B cell (primary cell): ENCODE measurements at regions not wholly inside any gene's neighbourhood (a gene's known extent, or its start where the extent isn't known, plus 50 kb on each side); places are given as distances from the start of the nearest gene placed in this dataset.

Source experiments
- ATAC-seq: fragments of 200-7000 bp; cut with Tn5 transposase; one replicate; pipeline ENCODE4 v1.10.0; 2021; ENCODE audit warnings: low read depth, mild to moderate bottlenecking, moderate number of reproducible peaks, moderate library complexity
- CTCF ChIA-PET: fragments of 350-600 bp; sonication (Branson Sonifier 250); formaldehyde crosslinking; loops from one replicate; lab custom pipeline; 2021; ENCODE audit warnings: antibody characterized with exemption, inconsistent platforms; lab: Charles Lee
- POLR2A ChIA-PET: fragments of 350-600 bp; sonication (Branson Sonifier 250); formaldehyde crosslinking; loops from one replicate; lab custom pipeline; 2021; ENCODE audit warnings: antibody characterized with exemption; lab: Charles Lee
- DNase-seq: peaks from one replicate; pipeline ENCODE4 v3.0.0; 2013
- H2AFZ ChIP-seq: 2 replicates; pipeline ENCODE4 v1.6.1; 2012; ENCODE audit warnings: mild to moderate bottlenecking, low read depth, low read length; ENCODE audit not compliant: insufficient read depth, poor library complexity, severe bottlenecking
- H3K27ac ChIP-seq, 2 donors: 1 replicate in 1 of 2; 2 replicates in 1 of 2; pipeline ENCODE4 v1.5.1; 2012 to 2013; ENCODE audit warnings: low read length in 2 of 2, mild to moderate bottlenecking in 2 of 2, moderate library complexity in 1 of 2
- H3K27me3 ChIP-seq, 4 experiments: fragments of 200-600 bp in 1 of 4; sonication (generic) in 1 of 4; replicated peaks in 1 of 4; 1 replicate in 2 of 4; 2 replicates in 2 of 4; pipeline versions ENCODE4 v1.6.1 to v1.7.0; 2013 to 2016; ENCODE audit warnings: low read length in 3 of 4, mild to moderate bottlenecking in 2 of 4, mixed read lengths in 1 of 4, moderate library complexity in 1 of 4; ENCODE audit not compliant: insufficient read depth in 4 of 4, control insufficient read depth in 3 of 4; ENCODE audit errors: control extremely low read depth in 1 of 4
- H3K36me3 ChIP-seq, 2 experiments: replicated peaks in 1 of 2; 1 replicate in 1 of 2; 2 replicates in 1 of 2; pipeline versions ENCODE4 v1.6.1 to v1.7.1; 2013; ENCODE audit warnings: low read length in 1 of 2; ENCODE audit not compliant: insufficient read depth in 2 of 2, control insufficient read depth in 1 of 2; ENCODE audit errors: control extremely low read depth in 1 of 2, extremely low read depth in 1 of 2
- H3K4me1 ChIP-seq, 2 donors: fragments of 200-600 bp in 1 of 2; sonication (generic) in 1 of 2; 1 replicate in 1 of 2; 2 replicates in 1 of 2; pipeline versions ENCODE4 v1.5.1 to v1.6.1; 2013 to 2017; ENCODE audit warnings: low read length in 2 of 2; ENCODE audit not compliant: control insufficient read depth in 2 of 2, insufficient read depth in 2 of 2
- H3K4me2 ChIP-seq: replicated peaks from 2 replicates; pipeline ENCODE3; 2012; ENCODE audit warnings: mild to moderate bottlenecking, low read depth, low read length; ENCODE audit not compliant: poor library complexity, severe bottlenecking
- H3K4me3 ChIP-seq, 5 experiments: fragments of 200-600 bp in 1 of 5; sonication (generic) in 1 of 5; 1 replicate in 3 of 5; 2 replicates in 2 of 5; pipeline versions ENCODE4 v1.5.1 to v1.7.0; 2011 to 2016; ENCODE audit warnings: low read length in 4 of 5, mild to moderate bottlenecking in 4 of 5, low read depth in 2 of 5, control low read depth in 1 of 5, moderate library complexity in 1 of 5; ENCODE audit not compliant: insufficient read depth in 1 of 5; ENCODE audit errors: control extremely low read depth in 1 of 5, extremely low read depth in 1 of 5
- H3K79me2 ChIP-seq: fragments of 200-600 bp; sonication (generic); one replicate; pipeline ENCODE4 v1.6.0; 2016; ENCODE audit warnings: low read length; ENCODE audit not compliant: control insufficient read depth, insufficient read depth
- H3K9ac ChIP-seq: fragments of 200-600 bp; sonication (generic); 2 replicates; pipeline ENCODE4 v1.6.1; 2017; ENCODE audit warnings: mild to moderate bottlenecking, low read length, moderate library complexity
- H3K9me3 ChIP-seq, 3 donors: one replicate each; pipeline versions ENCODE4 v1.6.1 to v1.7.1; 2013; ENCODE audit warnings: low read length in 2 of 3; ENCODE audit not compliant: control insufficient read depth in 2 of 3, insufficient read depth in 1 of 3; ENCODE audit errors: control extremely low read depth in 1 of 3
- H4K20me1 ChIP-seq: 2 replicates; pipeline ENCODE4 v1.6.0; 2012; ENCODE audit warnings: mild to moderate bottlenecking, low read length; ENCODE audit not compliant: insufficient read depth, control insufficient read depth, poor library complexity, severe bottlenecking
- H3K27ac Mint-ChIP-seq: one replicate; pipeline ENCODE4 v1.8.0; 2021; ENCODE audit warnings: mixed read lengths
- H3K27me3 Mint-ChIP-seq: one replicate; pipeline ENCODE4 v1.8.0; 2021; ENCODE audit warnings: mixed read lengths
- H3K4me1 Mint-ChIP-seq: one replicate; pipeline ENCODE4 v1.8.0; 2021; ENCODE audit warnings: mixed read lengths
- H3K4me3 Mint-ChIP-seq: one replicate; pipeline ENCODE4 v1.8.0; 2021; ENCODE audit warnings: mixed read lengths
- H3K9me3 Mint-ChIP-seq: one replicate; pipeline ENCODE4 v1.8.0; 2022; ENCODE audit warnings: mixed read lengths; ENCODE audit not compliant: insufficient read depth
- EZH2 ChIP-seq: IDR thresholded peaks from 2 replicates; pipeline ENCODE4 v1.6.1; 2012; ENCODE audit warnings: borderline replicate concordance, low read depth, mild to moderate bottlenecking, moderate library complexity, low read length; ENCODE audit not compliant: insufficient read depth, poor library complexity, severe bottlenecking
- WGBS: methylation state at CpG from one replicate; pipeline ENCODE4 v1.1.5; 2013; ENCODE audit warnings: missing lambda C conversion rate; ENCODE audit not compliant: insufficient coverage; 5-methylcytosine and 5-hydroxymethylcytosine counted together
- intact Hi-C: fragments of 100-400 bp; cut with micrococcal nuclease; formaldehyde crosslinking; loops from one replicate; pipeline ENCODE4 v1.10.0; 2022
- TF ChIP-seq, protein P1 (sequence below): fragments of 200-600 bp; IDR thresholded peaks from one replicate; pipeline ENCODE4 v1.8.0; 2022; ENCODE audit warnings: antibody characterized with exemption, mild to moderate bottlenecking

DNA sequence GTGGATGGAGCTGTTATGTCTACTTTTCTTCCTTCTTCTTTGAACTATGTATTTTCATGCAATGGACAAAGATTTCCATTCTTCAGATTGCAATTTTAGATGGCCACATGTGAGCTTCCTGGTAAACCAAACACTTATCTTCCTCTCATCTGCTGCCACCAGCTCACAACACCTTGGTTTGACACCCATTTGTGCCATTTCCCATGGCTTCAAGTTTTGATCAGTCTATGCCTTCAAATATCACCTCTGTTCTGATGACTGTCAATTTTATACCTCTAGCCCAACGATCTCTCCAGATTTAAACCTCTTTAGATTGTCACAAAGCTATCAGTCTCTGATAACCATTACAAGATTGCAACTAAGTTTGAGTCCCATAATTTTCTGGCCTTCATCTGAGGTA is 147.2 kb downstream of the TMEM38B start:
- Histone ChIP-seq H3K27me3 (no peaks in the 10 kb centered on the region), H3K4me2 (no peak overlapping the region), H3K36me3 (no peaks in the 10 kb centered on the region), H3K9ac (no peak overlapping the region), H3K9me3 (no peaks in the 10 kb centered on the region), H2AFZ (no peak overlapping the region), H3K4me3 (no peak overlapping the region), H4K20me1 (no peaks in the 10 kb centered on the region), H3K27ac (no peak overlapping the region), H3K79me2 (no peaks in the 10 kb centered on the region), H3K4me1 (no peaks in the 10 kb centered on the region)
- POLR2A ChIA-PET: no interaction called here
- ATAC-seq (no peak), DNase-seq (no peak)
- Mint-ChIP-seq H3K27ac (no peak overlapping the region), H3K4me3 (no peak overlapping the region), H3K27me3 (no peaks in the 10 kb centered on the region), H3K9me3 (no peaks in the 10 kb centered on the region), H3K4me1 (no peaks in the 10 kb centered on the region)
- TF ChIP-seq, protein P1, sequence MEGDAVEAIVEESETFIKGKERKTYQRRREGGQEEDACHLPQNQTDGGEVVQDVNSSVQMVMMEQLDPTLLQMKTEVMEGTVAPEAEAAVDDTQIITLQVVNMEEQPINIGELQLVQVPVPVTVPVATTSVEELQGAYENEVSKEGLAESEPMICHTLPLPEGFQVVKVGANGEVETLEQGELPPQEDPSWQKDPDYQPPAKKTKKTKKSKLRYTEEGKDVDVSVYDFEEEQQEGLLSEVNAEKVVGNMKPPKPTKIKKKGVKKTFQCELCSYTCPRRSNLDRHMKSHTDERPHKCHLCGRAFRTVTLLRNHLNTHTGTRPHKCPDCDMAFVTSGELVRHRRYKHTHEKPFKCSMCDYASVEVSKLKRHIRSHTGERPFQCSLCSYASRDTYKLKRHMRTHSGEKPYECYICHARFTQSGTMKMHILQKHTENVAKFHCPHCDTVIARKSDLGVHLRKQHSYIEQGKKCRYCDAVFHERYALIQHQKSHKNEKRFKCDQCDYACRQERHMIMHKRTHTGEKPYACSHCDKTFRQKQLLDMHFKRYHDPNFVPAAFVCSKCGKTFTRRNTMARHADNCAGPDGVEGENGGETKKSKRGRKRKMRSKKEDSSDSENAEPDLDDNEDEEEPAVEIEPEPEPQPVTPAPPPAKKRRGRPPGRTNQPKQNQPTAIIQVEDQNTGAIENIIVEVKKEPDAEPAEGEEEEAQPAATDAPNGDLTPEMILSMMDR: no peak
- no peak for TF ChIP-seq EZH2
- intact Hi-C loops: no loop called here
- WGBS: 100% methylated on average over 1 of the region's 1 CpG
- CTCF ChIA-PET: interaction anchor here (0.7 to 5.0 kb wide), 10 partner anchors 9 to 1330 kb away, joined by 3 to 39 read pairs (median 4); no protein-coding TSS in a partner anchor

DNA sequence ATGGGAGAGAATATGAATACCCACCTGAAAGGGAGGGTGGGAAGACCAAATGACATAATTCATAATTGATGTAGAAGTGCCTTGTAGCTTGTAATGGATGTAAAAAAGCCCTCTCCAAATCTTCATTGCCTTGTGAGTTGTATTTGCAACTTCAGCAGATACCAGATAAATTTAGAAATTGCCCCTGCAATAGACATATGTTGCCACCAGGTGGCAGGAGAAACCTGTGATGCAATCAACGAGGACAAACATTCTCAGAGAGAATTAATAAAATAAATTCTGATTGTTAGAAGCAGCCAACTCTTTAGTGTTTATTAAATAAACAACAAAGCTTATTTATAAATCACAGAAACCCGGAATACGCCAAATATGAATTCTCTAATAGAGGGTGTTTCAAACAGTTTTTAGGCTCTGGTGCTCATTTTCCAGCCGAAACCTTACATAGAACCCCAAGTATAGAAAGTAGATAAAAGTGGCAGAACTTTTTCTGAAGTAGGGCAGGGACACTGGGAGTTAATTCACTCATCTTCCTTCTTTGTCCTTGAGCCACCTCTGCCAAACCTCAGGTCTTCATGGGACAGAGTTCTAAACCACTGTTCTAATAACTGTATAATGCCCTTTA is 147.8 kb downstream of the TMEM38B start:
- no peaks in the 10 kb centered on the region for H3K27me3 ChIP-seq
- POLR2A ChIA-PET: no interaction called here
- no peaks in the 10 kb centered on the region for H3K36me3 ChIP-seq
- ATAC-seq (no peak), DNase-seq (peak; percentile 28)
- H3K4me2 ChIP-seq: no peak overlapping the region
- intact Hi-C loops: loop anchor here (1.0 kb wide), 1 partner anchor 39 kb away; no protein-coding TSS in a partner anchor
- H3K27ac ChIP-seq: no peak overlapping the region
- no peaks in the 10 kb centered on the region for H4K20me1 ChIP-seq
- TF ChIP-seq EZH2: no peak
- TF ChIP-seq, protein P1: peak; percentile 79
- H3K9ac ChIP-seq: no peak overlapping the region
- H3K9me3 ChIP-seq: no peaks in the 10 kb centered on the region
- H3K4me3 Mint-ChIP-seq: no peak overlapping the region
- no peak overlapping the region for H3K4me3 ChIP-seq
- CTCF ChIA-PET: interaction anchor here (0.7 to 5.0 kb wide), 10 partner anchors 8 to 1330 kb away, joined by 3 to 39 read pairs (median 4); no protein-coding TSS in a partner anchor
- H2AFZ ChIP-seq: no peak overlapping the region
- H3K27me3 Mint-ChIP-seq: no peaks in the 10 kb centered on the region
- no peaks in the 10 kb centered on the region for H3K4me1 ChIP-seq
- no peaks in the 10 kb centered on the region for H3K9me3 Mint-ChIP-seq
- no peaks in the 10 kb centered on the region for H3K79me2 ChIP-seq
- H3K27ac Mint-ChIP-seq: no peak overlapping the region
- H3K4me1 Mint-ChIP-seq: no peaks in the 10 kb centered on the region
- no CpG with 5 or more reads among the region's 4 CpGs for WGBS
